Natural killer cell (primary cell): ENCODE measurements at regions not wholly inside any gene's neighbourhood (a gene's known extent, or its start where the extent isn't known, plus 50 kb on each side); places are given as distances from the start of the nearest gene placed in this dataset.
A peak's percentile ranks its signal among the peaks of the same experiment; 100 is the strongest.

Experiments
- ATAC-seq, 3 donors: fragments of 150-1000 bp in 2 of 3; fragments of 200-7000 bp in 1 of 3; cut with Tn5 transposase; 1 replicate in 1 of 3; 2 replicates in 2 of 3; pipeline ENCODE4 v1.10.0; 2021; ENCODE audit warnings: mild to moderate bottlenecking in 2 of 3, moderate library complexity in 2 of 3
- DNase-seq, 2 donors: peaks; one replicate each; pipeline versions ENCODE4 v3.0.0 to v3.0.0-alpha.2; 2013 to 2021; ENCODE audit warnings: mixed read lengths in 1 of 2
- H3K27ac ChIP-seq: one replicate; pipeline ENCODE4 v1.5.1; 2013; ENCODE audit warnings: mild to moderate bottlenecking, low read length
- H3K27me3 ChIP-seq: one replicate; pipeline ENCODE4 v1.6.1; 2013; ENCODE audit warnings: low read length; ENCODE audit not compliant: control insufficient read depth, insufficient read depth
- H3K36me3 ChIP-seq: one replicate; pipeline ENCODE4 v1.6.1; 2013; ENCODE audit warnings: low read length; ENCODE audit not compliant: control insufficient read depth, insufficient read depth
- H3K4me1 ChIP-seq: one replicate; pipeline ENCODE4 v1.6.1; 2013; ENCODE audit warnings: low read length; ENCODE audit not compliant: control insufficient read depth, insufficient read depth
- H3K4me3 ChIP-seq: one replicate; pipeline ENCODE4 v1.5.1; 2013; ENCODE audit warnings: low read length
- H3K9me3 ChIP-seq: one replicate; pipeline ENCODE4 v1.6.1; 2013; ENCODE audit warnings: low read length; ENCODE audit not compliant: control insufficient read depth, insufficient read depth
- H3K27ac Mint-ChIP-seq, 2 donors: one replicate each; pipeline ENCODE4 v1.8.0; 2022; ENCODE audit warnings: mild to moderate bottlenecking in 2 of 2, mixed read lengths in 2 of 2, moderate library complexity in 1 of 2
- H3K27me3 Mint-ChIP-seq, 2 donors: one replicate each; pipeline ENCODE4 v1.8.0; 2022; ENCODE audit warnings: low read depth in 2 of 2, mixed read lengths in 2 of 2
- H3K36me3 Mint-ChIP-seq: one replicate; pipeline ENCODE4 v1.8.0; 2022; ENCODE audit warnings: mixed read lengths
- H3K4me1 Mint-ChIP-seq, 2 donors: one replicate each; pipeline ENCODE4 v1.8.0; 2022; ENCODE audit warnings: mixed read lengths in 2 of 2
- H3K4me3 Mint-ChIP-seq: one replicate; pipeline ENCODE4 v1.8.0; 2022; ENCODE audit warnings: mild to moderate bottlenecking, moderate library complexity, mixed read lengths
- H3K9me3 Mint-ChIP-seq, 2 donors: one replicate each; pipeline ENCODE4 v1.8.0; 2022; ENCODE audit warnings: mixed read lengths in 2 of 2
- WGBS: methylation state at CpG from one replicate; pipeline ENCODE4 v1.1.7; 2013; ENCODE audit warnings: missing lambda C conversion rate; ENCODE audit not compliant: insufficient coverage; 5-methylcytosine and 5-hydroxymethylcytosine counted together
- intact Hi-C: fragments of 100-400 bp; cut with micrococcal nuclease; formaldehyde crosslinking; loops from one replicate; pipeline ENCODE4 v1.14.2; 2022
- TF ChIP-seq, protein P1 (sequence below): fragments of 200-600 bp; IDR thresholded peaks from one replicate; pipeline ENCODE4 v1.8.0; 2022; ENCODE audit warnings: antibody characterized with exemption

DNA sequence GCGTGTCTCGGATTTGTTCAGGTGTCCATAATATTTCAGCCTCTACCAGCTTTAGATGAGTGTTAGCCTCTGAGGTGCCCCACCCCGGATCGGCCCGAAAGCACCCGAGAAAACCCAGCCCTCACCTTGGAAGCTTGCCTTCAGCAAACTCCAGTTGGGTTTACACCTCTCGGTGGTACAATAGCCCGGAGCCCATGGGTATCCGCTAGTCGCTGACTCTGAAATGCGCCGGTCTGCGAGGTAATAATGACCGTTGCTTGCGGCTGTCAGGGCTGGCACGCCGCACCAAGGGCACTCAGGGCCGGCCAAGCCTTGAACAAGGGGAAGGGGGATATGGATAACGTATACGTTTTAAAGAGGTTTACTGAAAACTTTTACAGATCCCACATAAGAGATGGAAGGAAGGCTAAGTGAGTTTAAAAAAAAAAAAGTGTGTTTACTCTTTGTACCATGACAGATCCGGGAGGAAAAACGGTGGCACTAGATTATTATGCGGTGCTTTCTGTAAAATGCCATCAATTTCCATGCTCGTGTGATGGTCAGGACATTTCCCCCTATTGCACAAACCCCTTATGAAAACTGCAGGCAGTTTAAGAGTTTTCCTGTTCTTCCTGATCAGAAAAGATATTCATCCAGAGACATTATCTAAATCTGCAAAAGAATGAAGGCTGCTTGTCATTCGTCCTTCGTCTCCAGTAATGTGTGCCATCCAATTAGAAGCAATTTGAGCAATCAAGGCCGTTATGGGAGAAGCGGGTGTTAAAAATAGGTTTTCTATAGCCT lies 124.2 kb downstream of the TMEM161B start:
- H3K27me3 ChIP-seq: peaks cover 66% of the 10 kb centered on the region
- TF ChIP-seq, protein P1, sequence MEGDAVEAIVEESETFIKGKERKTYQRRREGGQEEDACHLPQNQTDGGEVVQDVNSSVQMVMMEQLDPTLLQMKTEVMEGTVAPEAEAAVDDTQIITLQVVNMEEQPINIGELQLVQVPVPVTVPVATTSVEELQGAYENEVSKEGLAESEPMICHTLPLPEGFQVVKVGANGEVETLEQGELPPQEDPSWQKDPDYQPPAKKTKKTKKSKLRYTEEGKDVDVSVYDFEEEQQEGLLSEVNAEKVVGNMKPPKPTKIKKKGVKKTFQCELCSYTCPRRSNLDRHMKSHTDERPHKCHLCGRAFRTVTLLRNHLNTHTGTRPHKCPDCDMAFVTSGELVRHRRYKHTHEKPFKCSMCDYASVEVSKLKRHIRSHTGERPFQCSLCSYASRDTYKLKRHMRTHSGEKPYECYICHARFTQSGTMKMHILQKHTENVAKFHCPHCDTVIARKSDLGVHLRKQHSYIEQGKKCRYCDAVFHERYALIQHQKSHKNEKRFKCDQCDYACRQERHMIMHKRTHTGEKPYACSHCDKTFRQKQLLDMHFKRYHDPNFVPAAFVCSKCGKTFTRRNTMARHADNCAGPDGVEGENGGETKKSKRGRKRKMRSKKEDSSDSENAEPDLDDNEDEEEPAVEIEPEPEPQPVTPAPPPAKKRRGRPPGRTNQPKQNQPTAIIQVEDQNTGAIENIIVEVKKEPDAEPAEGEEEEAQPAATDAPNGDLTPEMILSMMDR: no peak
- 18% methylated on average over 28 of the region's 28 CpGs for WGBS

DNA sequence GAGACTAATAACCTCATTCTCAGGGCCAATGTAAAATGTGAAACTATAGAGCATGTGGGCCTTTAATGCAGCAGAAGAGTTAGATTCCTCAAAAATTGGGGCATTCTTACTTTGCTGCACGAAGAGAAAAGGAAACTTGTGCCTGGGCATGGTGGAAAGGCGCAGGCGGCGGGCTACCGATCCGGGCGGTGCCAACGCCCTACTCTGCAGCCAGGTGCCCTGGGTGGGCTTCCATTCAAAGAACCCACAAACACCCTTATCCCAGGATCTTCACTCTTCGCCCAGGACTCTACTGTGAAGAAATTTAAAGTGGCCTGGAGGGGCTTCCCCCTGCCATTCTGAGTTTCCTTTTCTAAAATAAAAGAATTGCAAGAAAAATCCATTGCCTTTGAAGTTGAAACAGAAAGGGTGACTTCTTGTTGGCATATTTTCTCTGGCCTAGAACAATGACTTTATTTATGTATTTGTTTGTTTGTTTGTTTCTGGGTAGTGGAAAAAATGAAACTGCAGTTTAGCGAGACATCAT lies 124.9 kb downstream of the TMEM161B start:
- TF ChIP-seq, protein P1: no peak
- Mint-ChIP-seq H3K27ac (no peak overlapping the region), H3K4me1 (peaks cover 15 to 19% of the 10 kb centered on the region in 2 donors), H3K36me3 (no peaks in the 10 kb centered on the region), H3K4me3 (no peak overlapping the region), H3K9me3 (no peaks in the 10 kb centered on the region), H3K27me3 (peaks cover 18 to 24% of the 10 kb centered on the region in 2 donors)
- intact Hi-C loops: loop anchor here (5.0 to 10.0 kb wide), 3 partner anchors 109 to 729 kb away; partner anchors contain the start of gene CCNH
- Histone ChIP-seq H3K27ac (no peak overlapping the region), H3K4me1 (peaks cover 50% of the 10 kb centered on the region), H3K9me3 (peaks cover 8% of the 10 kb centered on the region), H3K4me3 (no peak overlapping the region), H3K27me3 (peaks cover 63% of the 10 kb centered on the region), H3K36me3 (no peaks in the 10 kb centered on the region)
- DNase-seq: peak in 1 of 2 donors; percentile 2
- 19% methylated on average over 10 of the region's 10 CpGs for WGBS
- ATAC-seq: no peak

More for the DNA sequence above, 124.2 kb downstream of the TMEM161B start:
- Histone ChIP-seq H3K36me3 (no peaks in the 10 kb centered on the region), H3K4me3 (no peak overlapping the region), H3K27ac (no peak overlapping the region), H3K4me1 (peaks cover 50% of the 10 kb centered on the region), H3K9me3 (peaks cover 8% of the 10 kb centered on the region)
- peaks cover 24 to 29% of the 10 kb centered on the region in 2 donors for H3K27me3 Mint-ChIP-seq
- intact Hi-C loops: loop anchor here (5.0 to 10.0 kb wide), 3 partner anchors 108 to 730 kb away; partner anchors contain the start of gene CCNH
- no peaks in the 10 kb centered on the region for H3K9me3 Mint-ChIP-seq
- H3K4me1 Mint-ChIP-seq: peaks cover 15 to 19% of the 10 kb centered on the region in 2 donors
- DNase-seq: peak in 1 of 2 donors; percentile 6
- no peak overlapping the region for H3K4me3 Mint-ChIP-seq
- H3K36me3 Mint-ChIP-seq: no peaks in the 10 kb centered on the region
- H3K27ac Mint-ChIP-seq: no peak overlapping the region
- ATAC-seq: no peak

DNA sequence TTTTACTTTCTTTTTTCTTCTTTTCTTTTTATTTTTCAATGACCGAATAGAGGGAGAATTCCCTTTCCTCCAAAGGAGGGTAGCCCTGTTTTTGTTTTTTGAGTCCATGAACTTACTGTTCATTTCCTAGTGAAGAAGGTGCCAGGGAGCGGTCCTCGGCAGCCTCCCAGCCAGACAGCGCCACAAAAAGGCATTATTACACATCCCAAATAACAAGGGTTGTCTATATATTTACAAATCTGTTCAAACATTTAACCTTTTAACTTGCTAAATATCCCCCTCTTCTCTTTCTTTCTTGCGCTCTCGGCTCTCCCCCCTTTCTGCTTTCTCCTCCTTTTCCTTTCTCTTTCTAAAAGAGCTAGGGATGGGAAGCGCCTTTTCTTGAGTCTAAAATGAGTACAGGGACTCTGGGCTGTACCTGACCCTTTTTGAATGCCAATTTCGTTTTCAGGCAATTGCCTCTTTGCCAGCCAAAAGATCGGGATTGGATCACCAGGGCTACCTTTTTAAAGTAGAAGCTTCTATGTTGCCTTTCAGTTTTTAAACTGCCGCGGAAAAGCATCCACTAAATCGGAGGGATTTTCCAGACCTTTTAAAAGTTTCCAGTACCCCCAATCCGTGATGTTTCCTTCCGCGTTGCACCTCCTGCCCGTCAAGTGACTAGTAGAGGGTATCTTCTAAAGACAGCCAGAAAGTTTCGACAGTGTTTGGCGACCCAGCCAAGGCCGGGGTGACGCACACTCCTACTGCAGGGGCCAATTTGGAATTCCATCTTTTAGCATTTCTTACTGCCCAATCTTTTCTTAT lies 125.6 kb downstream of the TMEM161B start:
- Histone ChIP-seq H3K4me1 (peaks cover 50% of the 10 kb centered on the region), H3K27ac (no peak overlapping the region), H3K36me3 (no peaks in the 10 kb centered on the region), H3K27me3 (peaks cover 65% of the 10 kb centered on the region), H3K9me3 (peaks cover 8% of the 10 kb centered on the region), H3K4me3 (peak overlapping the region; percentile 24)
- H3K36me3 Mint-ChIP-seq: no peaks in the 10 kb centered on the region
- DNase-seq (peak in 1 of 2 donors; percentile 7), ATAC-seq (no peak)
- peaks cover 15 to 19% of the 10 kb centered on the region in 2 donors for H3K4me1 Mint-ChIP-seq
- no peaks in the 10 kb centered on the region for H3K9me3 Mint-ChIP-seq
- H3K4me3 Mint-ChIP-seq: no peak overlapping the region
- 13% methylated on average over 19 of the region's 20 CpGs for WGBS
- peaks cover 13 to 23% of the 10 kb centered on the region in 2 donors for H3K27me3 Mint-ChIP-seq
- no peak overlapping the region for H3K27ac Mint-ChIP-seq
- intact Hi-C loops: loop anchor here (1.0 to 10.0 kb wide), 4 partner anchors 109 to 728 kb away; partner anchors contain the start of genes CCNH and TMEM161B
- TF ChIP-seq, protein P1: no peak
